ENCODE measurements at regions not wholly inside any gene's neighbourhood (a gene's known extent, or its start where the extent isn't known, plus 50 kb on each side); places are given as distances from the start of the nearest gene placed in this dataset.
"Not testable (repeated sequence)": the region's sequence is repeated elsewhere in the genome, so short reads cannot be mapped to it uniquely, and the experiment has no call there.

DNA sequence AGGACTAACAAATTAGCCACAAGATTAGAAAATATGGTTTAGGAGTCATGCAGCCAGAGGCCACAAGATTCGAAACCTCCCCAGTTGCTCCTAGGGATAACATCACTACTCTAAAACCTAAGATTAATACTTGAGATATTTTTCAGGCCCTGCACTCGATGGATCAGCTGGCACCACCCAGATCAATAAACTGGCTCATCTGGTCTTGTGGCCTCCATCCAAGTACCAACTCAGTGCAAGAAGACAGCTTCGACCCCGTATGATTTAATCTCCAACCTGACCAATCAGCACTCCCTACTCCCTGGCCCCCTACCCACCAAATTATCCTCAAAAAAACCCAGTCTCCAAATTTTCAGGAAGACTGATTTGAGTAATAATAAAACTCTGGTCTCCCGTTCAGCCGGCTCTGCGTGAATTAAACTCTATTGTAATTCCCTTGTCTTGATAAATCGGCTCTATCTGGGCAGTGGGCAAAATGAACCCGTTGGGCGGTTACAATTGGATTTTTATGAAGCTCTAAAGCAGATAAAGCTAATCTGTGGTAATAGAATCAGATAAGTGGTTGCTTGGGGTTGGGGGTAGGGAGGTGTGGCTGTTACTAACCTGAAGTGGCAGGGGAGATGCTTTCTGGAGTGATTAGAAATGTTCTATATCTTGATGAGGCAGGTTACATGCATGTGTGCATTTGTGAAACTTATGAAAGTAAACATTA is 91.8 kb upstream of the ATXN3L start:
- no peak overlapping the region for H3K4me3 Mint-ChIP-seq
- peaks cover 0 to 29% (median 19%) of the 10 kb centered on the region in 7 donors for H3K9me3 Mint-ChIP-seq
- peak overlapping the region in 1 of 6 donors; percentile 11 for H3K27ac Mint-ChIP-seq
- H3K36me3 Mint-ChIP-seq, result peaks cover 4 to 15% of the 10 kb centered on the region in 2 donors
- no peak for ATAC-seq (ENCODE audit: low read depth in 2 of 2)
- DNase-seq, result no peak
- no peaks in the 10 kb centered on the region for H3K27me3 Mint-ChIP-seq
- H3K4me1 Mint-ChIP-seq, result peaks cover 0 to 10% (median 8%) of the 10 kb centered on the region in 3 donors

DNA sequence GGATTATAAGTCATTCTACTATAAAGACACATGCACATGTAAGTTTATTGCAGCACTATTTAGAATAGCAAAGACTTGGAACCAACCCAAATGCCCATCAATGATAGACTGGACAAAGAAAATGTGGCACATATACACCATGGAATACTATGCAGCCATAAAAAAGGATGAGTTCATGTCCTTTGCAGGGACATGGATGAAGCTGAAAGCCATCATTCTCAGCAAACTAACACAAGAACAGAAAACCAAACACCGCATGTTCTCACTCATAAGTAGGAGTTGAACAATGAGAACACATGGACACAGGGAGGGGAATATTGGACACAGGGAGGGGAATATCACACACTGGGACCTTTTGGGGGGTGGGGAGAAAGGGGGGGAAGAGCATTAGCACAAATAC is 88.7 kb upstream of the ATXN3L start:
- peaks cover 0 to 30% (median 24%) of the 10 kb centered on the region in 7 donors for H3K9me3 Mint-ChIP-seq
- H3K4me1 Mint-ChIP-seq; H3K27ac Mint-ChIP-seq; ATAC-seq (ENCODE audit: low read depth in 2 of 2); DNase-seq; H3K27me3 Mint-ChIP-seq; H3K4me3 Mint-ChIP-seq: not testable (repeated sequence)
- peaks cover 8 to 14% of the 10 kb centered on the region in 2 donors for H3K36me3 Mint-ChIP-seq

DNA sequence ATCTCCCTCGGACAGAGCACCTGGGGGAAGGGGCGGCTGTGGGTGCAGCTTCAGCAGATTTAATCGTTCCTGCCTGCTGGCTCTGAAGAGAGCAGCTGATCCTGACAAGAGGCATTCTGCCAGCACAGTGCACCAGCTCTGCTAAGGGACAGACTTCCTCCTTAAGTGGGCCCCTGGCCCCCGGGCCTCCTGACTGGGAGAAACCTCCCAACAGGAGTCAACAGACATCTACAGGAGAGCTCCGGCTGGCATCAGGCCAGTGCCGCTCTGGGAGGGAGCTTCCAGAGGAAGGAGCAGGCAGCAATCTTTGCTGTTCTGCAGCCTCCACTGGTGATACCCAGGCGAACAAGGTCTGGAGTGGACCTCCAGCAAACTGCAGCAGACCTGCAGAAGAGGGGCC is 84.9 kb upstream of the ATXN3L start:
- H3K36me3 Mint-ChIP-seq, result peaks cover 8 to 14% of the 10 kb centered on the region in 2 donors
- not testable (repeated sequence) for H3K4me1 Mint-ChIP-seq; ATAC-seq (ENCODE audit: low read depth in 2 of 2); H3K4me3 Mint-ChIP-seq; DNase-seq; H3K27ac Mint-ChIP-seq; H3K27me3 Mint-ChIP-seq
- peaks cover 0 to 29% (median 24%) of the 10 kb centered on the region in 7 donors for H3K9me3 Mint-ChIP-seq

DNA sequence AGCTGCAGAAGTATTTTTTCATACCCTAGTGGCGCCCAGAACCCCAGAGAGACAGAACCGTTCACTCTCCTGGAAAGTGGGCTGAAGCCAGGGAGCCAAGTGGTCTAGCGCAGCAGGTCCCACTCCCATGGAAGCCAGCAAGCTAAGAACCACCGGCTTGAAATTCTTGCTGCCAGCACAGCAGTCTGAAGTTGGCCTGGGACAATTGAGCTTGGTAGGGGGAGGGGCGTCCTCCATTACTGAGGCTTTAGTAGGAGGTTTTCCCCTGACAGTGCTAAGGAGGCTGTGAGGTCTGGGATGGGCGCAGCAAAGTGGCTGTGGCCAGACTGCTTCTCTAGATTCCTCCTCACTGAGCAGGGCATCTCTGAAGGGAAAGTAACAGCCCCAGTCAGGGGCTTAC is 84.5 kb upstream of the ATXN3L start:
- H3K9me3 Mint-ChIP-seq, result peaks cover 0 to 31% (median 22%) of the 10 kb centered on the region in 7 donors
- H3K27ac Mint-ChIP-seq, result peak overlapping the region in 1 of 6 donors; percentile 21
- ATAC-seq (ENCODE audit: low read depth in 2 of 2), result no peak
- H3K4me3 Mint-ChIP-seq, result no peak overlapping the region
- peaks cover 0 to 9% (median 0%) of the 10 kb centered on the region in 3 donors for H3K27me3 Mint-ChIP-seq
- peaks cover 0 to 8% (median 8%) of the 10 kb centered on the region in 3 donors for H3K4me1 Mint-ChIP-seq
- peaks cover 8 to 14% of the 10 kb centered on the region in 2 donors for H3K36me3 Mint-ChIP-seq
- DNase-seq, result no peak

DNA sequence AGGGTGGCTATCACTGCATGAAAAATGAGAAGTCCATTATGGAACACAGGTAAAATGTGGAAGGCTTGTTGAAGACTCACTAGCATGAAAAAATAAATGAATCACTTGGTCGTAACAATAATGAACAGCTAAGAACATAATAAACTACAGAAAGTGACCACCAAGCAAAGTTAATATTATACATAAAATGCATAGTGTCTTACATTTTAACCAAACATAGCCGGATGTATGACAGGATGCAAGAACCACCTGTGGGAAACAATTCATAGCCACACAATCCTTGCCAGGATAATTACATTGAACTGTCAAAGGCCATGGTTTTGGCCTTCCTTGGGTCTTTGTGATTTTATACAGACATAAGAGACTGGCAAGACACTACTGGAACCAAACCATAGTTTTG is 81.9 kb upstream of the ATXN3L start:
- DNase-seq, result no peak
- peaks cover 0 to 8% (median 4%) of the 10 kb centered on the region in 3 donors for H3K4me1 Mint-ChIP-seq
- no peak overlapping the region for H3K27ac Mint-ChIP-seq

DNA sequence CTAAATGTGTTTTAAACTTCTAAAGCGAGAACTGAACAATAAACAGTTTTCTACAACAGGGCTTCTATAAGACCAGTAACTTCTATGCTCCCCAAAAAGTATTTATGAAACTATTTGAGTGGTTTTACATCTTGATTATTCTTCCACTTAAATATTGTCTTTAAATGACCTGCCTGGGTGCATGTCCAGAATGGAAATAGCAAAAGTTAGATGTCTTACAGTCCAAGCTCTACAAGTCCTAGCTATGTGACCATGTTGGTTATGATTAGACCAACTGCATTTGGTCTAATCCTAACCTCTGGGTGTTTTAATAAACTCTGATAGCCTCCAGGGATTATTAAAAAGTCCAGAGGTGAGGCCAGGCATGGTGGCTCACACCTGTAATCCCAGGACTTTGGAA is 79.0 kb upstream of the ATXN3L start:
- Mint-ChIP-seq H3K9me3 (peaks cover 4 to 27% (median 7%) of the 10 kb centered on the region in 7 donors), H3K27me3 (peaks cover 0 to 15% (median 0%) of the 10 kb centered on the region in 3 donors)
- DNase-seq, result no peak

More for the DNA sequence above, 81.9 kb upstream of the ATXN3L start:
- ATAC-seq (ENCODE audit: low read depth in 2 of 2), result no peak
- H3K27me3 Mint-ChIP-seq, result peaks cover 0 to 9% (median 0%) of the 10 kb centered on the region in 3 donors
- no peak overlapping the region for H3K4me3 Mint-ChIP-seq
- H3K36me3 Mint-ChIP-seq, result peaks cover 4 to 8% of the 10 kb centered on the region in 2 donors
- H3K9me3 Mint-ChIP-seq, result peaks cover 0 to 16% (median 7%) of the 10 kb centered on the region in 7 donors

DNA sequence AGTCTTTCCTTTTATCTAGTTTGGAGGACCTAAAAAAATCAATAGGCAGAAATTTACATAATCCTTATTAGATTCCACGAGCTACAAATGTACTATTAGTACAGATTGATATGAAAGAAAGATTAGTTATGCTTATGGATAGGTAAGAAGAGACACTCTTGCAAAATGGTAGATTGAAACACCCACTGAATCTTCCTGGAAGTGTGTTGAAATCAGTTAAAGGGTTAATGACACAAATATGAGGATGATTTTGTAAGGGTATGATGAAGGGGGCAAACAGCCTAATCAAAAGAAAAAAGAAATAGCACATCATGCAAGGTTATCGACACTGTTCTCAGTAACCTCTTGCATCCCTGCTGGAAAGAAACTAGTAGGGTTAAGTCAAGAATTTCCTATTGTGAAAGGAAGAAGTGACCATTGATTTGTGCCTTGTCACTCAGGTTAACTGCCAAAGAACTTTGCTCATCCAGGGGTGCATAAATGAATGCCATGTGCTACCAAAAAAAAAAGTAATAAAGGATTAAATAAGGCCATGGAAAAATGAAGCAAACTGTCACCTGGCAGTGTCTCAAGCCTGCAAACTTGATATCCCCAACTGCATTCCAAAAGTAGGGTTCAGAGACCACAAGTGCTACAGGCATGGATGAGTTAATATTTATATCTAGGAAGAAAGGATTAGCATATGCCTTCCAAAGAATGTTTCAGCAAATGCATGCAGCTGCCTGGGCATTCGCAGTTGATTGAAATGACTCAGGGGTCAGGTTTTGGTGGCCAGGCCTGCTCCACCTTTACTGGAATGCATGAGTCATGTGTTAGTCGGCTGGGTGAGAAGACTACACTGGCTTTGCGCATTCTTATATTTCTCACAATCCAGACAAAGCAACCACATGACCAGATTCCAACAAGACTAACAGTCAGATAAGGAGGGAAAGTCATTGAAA is 78.3 kb upstream of the ATXN3L start:
- H3K9me3 Mint-ChIP-seq, result peaks cover 4 to 34% (median 11%) of the 10 kb centered on the region in 7 donors

More for the DNA sequence above, 79.0 kb upstream of the ATXN3L start:
- Mint-ChIP-seq H3K27ac (no peak overlapping the region), H3K36me3 (peaks cover 7 to 9% of the 10 kb centered on the region in 2 donors), H3K4me3 (no peak overlapping the region), H3K4me1 (peaks cover 4 to 16% (median 7%) of the 10 kb centered on the region in 3 donors)
- no peak for ATAC-seq (ENCODE audit: low read depth in 2 of 2)

DNA sequence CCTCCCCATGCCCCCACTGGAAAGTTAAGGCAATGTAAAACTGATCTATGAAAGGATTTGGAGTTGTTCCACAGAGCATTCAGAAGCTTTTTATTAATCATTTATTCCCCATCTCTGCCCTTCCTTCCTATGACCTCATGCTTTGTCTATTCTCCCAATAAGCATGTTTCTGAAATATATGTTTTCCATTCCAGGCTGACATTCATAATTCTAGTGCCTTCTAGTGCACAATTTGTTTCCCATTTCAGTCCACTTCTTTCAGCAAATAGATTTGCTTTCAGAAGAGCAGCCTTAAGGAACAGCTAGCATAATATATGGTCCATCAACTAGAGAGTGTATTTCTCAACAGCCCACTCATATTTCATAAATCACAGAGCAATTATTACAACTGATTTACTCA is 77.1 kb upstream of the ATXN3L start:
- peaks cover 0 to 19% (median 4%) of the 10 kb centered on the region in 3 donors for H3K4me1 Mint-ChIP-seq
- ATAC-seq (ENCODE audit: low read depth in 2 of 2), result no peak
- peaks cover 4 to 34% (median 11%) of the 10 kb centered on the region in 7 donors for H3K9me3 Mint-ChIP-seq
- no peak for DNase-seq
- H3K27ac Mint-ChIP-seq, result no peak overlapping the region
- peaks cover 0 to 9% (median 0%) of the 10 kb centered on the region in 3 donors for H3K27me3 Mint-ChIP-seq
- H3K36me3 Mint-ChIP-seq, result peaks cover 12 to 18% of the 10 kb centered on the region in 2 donors
- H3K4me3 Mint-ChIP-seq, result no peak overlapping the region

More for the DNA sequence above, 78.3 kb upstream of the ATXN3L start:
- H3K27ac Mint-ChIP-seq, result peak overlapping the region in 2 of 6 donors; percentile 32 to 69
- peaks cover 12 to 16% of the 10 kb centered on the region in 2 donors for H3K36me3 Mint-ChIP-seq
- ATAC-seq (ENCODE audit: low read depth in 2 of 2), result no peak
- DNase-seq, result no peak
- peaks cover 0 to 9% (median 0%) of the 10 kb centered on the region in 3 donors for H3K27me3 Mint-ChIP-seq
- peaks cover under 1 to 19% (median 4%) of the 10 kb centered on the region in 3 donors for H3K4me1 Mint-ChIP-seq
- H3K4me3 Mint-ChIP-seq, result no peak overlapping the region

DNA sequence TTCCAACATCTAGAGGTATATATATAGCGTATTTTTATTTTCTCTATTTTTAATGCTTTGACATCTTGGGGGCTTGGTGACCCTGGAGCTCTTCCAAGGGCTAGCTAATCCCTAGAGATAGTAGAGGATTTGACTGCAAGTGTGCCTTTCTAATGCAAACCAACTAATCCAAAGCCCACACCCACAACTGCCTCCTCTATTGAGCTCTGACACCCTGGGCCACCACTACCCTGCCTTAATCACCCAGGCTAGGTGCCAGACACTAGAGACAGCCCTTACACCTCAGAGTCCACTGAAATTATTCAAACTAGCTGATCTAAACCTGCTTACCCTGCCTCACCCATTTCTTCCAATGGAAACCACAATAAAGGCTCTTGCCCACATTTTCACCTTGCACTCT is 69.6 kb upstream of the ATXN3L start:
- Mint-ChIP-seq H3K36me3 (peaks cover 12 to 25% of the 10 kb centered on the region in 2 donors), H3K27ac (no peak overlapping the region), H3K4me1 (peaks cover 5 to 8% (median 6%) of the 10 kb centered on the region in 3 donors), H3K9me3 (peaks cover 1 to 21% (median 8%) of the 10 kb centered on the region in 7 donors), H3K27me3 (peaks cover 0 to 12% (median 0%) of the 10 kb centered on the region in 3 donors), H3K4me3 (no peak overlapping the region)
- ATAC-seq (ENCODE audit: low read depth in 2 of 2) (no peak), DNase-seq (no peak)

DNA sequence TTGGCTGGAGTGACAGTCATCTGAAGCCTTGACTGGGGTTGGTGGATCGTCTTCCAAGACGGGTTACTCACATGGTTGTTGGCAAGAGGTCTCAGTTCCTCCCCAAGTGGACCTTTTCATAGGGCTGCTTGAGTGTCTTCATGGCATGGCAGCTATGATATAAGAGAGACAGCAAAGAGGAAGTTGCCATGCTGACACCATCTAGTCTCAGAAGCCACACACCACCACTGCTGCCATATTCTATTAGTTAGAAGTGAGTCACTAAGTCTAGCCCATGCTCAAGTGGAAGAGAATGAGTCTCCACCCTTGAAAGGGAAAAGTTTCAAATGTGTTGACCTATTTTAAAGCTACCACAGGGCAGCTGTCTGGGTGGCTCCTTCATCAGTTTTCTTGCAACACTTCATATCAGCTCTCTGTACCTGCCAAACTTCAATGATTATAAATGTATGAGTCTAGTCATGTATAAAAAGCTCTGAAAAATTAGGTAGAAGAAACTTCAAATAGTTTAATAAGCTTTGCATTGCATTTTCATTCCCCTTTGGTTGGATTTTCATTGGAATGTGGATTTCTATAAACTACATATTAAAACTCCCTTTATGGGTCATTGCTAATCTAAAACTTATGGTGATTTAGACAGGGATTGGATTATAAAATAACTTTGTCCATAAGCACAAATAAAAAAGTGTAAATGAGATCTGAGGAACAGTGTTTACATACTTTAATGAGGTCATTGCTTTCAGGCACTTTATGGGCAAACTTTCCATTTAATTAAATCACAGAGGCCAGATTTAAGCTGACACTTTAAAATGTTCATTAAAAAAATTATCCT is 68.0 kb upstream of the ATXN3L start:
- peaks cover 4 to 6% (median 5%) of the 10 kb centered on the region in 3 donors for H3K4me1 Mint-ChIP-seq
- ATAC-seq (ENCODE audit: low read depth in 2 of 2) (no peak), DNase-seq (no peak)
- H3K4me3 Mint-ChIP-seq, result no peak overlapping the region
- peaks cover 1 to 12% (median 6%) of the 10 kb centered on the region in 7 donors for H3K9me3 Mint-ChIP-seq
- peaks cover 0 to 12% (median 0%) of the 10 kb centered on the region in 3 donors for H3K27me3 Mint-ChIP-seq
- H3K36me3 Mint-ChIP-seq, result peaks cover 5 to 17% of the 10 kb centered on the region in 2 donors
- H3K27ac Mint-ChIP-seq, result peak overlapping the region in 1 of 6 donors; percentile 74

DNA sequence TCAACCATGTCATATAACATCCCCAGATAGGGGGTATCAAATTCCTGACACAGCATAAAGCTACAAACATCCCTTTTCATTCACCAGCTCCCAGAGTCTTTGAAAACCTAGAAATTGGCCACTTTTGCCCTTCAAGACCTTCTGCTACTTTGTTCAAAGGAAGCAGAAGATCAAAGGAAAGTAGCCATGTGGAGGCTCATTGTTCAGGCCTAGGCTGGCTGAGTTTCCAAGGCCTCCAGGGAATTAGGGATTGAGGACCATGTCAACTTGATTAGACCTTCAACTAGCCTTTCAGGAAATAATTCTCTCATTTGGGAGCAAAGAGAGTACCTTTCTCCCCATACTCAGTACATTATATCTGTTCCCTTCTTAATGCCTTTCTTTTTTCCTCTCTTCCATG is 66.8 kb upstream of the ATXN3L start:
- Mint-ChIP-seq H3K36me3 (peaks cover 5 to 17% of the 10 kb centered on the region in 2 donors), H3K27ac (peak overlapping the region in 1 of 6 donors; percentile 7), H3K4me3 (no peak overlapping the region), H3K27me3 (peaks cover 0 to 12% (median 0%) of the 10 kb centered on the region in 3 donors), H3K9me3 (peaks cover 1 to 12% (median 6%) of the 10 kb centered on the region in 7 donors), H3K4me1 (peaks cover 4 to 11% (median 5%) of the 10 kb centered on the region in 3 donors)
- DNase-seq, result no peak
- no peak for ATAC-seq (ENCODE audit: low read depth in 2 of 2)

DNA sequence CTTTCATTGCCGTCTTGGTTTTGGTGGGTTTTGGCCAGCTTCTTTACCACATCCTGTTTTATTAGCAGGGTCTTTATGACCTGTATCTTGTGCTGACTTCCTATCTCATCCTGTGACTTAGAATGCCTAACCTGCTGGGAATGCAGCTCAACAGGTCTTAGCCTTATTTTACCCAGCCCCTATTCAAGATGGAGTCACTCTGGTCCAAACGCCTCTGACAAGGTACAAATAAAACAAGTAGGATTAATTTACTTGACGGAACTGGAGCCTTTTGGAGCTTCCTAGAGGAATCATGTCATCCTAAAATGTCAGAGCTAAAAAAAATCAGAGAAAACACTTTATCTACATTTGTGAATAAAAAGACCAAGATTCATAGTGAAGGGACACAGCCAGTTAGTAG is 66.2 kb upstream of the ATXN3L start:
- no peak overlapping the region for H3K4me3 Mint-ChIP-seq
- peaks cover 4 to 11% (median 5%) of the 10 kb centered on the region in 3 donors for H3K4me1 Mint-ChIP-seq
- ATAC-seq (ENCODE audit: low read depth in 2 of 2) (no peak), DNase-seq (no peak)
- peaks cover 0 to 12% (median 0%) of the 10 kb centered on the region in 3 donors for H3K27me3 Mint-ChIP-seq
- peaks cover 5 to 17% of the 10 kb centered on the region in 2 donors for H3K36me3 Mint-ChIP-seq
- H3K27ac Mint-ChIP-seq, result peak overlapping the region in 1 of 6 donors; percentile 29
- peaks cover 1 to 12% (median 6%) of the 10 kb centered on the region in 7 donors for H3K9me3 Mint-ChIP-seq

Measured in naive B cell (primary cell).